ENCODE measurements at regions not wholly inside any gene's neighbourhood (a gene's known extent, or its start where the extent isn't known, plus 50 kb on each side); places are given as distances from the start of the nearest gene placed in this dataset.

GRCh38 chr2:17043173-17043572 is 377.5 kb upstream of the CYRIA start:
- H3K9ac ChIP-seq, result no peak overlapping the region
- H2AFZ ChIP-seq (ENCODE audit: low read depth), result no peak overlapping the region
- no peak overlapping the region for H3K4me2 ChIP-seq
- POLR2A ChIA-PET, result no interaction called here
- TF ChIP-seq NFIC (IDR thresholded peaks at IDR 0.05; ENCODE audit: borderline replicate concordance), result no peak
- no peak for TF ChIP-seq EP300 (IDR thresholded peaks at IDR 0.05; ENCODE audit: borderline replicate concordance in 1 of 2, low read depth in 1 of 2, low read length in 1 of 2)
- TF ChIP-seq EZH2phosphoT487 (IDR thresholded peaks at IDR 0.05; ENCODE audit: borderline replicate concordance, low read depth), result no peak
- no peak for TF ChIP-seq SMC3 (IDR thresholded peaks at IDR 0.05; ENCODE audit: low read depth, low read length)
- TF ChIP-seq GABPA (IDR thresholded peaks at IDR 0.05; ENCODE audit: low read depth), result no peak
- TF ChIP-seq TEAD4 (IDR thresholded peaks at IDR 0.05; ENCODE audit: borderline replicate concordance, insufficient read depth), result no peak
- no peak for TF ChIP-seq NRF1 (IDR thresholded peaks at IDR 0.05; ENCODE audit: low read depth, low read length)
- H3F3A ChIP-seq (replicated peaks; ENCODE audit: insufficient read depth), result no peaks in the 10 kb centered on the region
- no peak for DNase-seq
- no peak overlapping the region for H3K27ac ChIP-seq (ENCODE audit: low read depth in 2 of 2, low read length in 1 of 2)
- H3K9me3 ChIP-seq, result no peaks in the 10 kb centered on the region
- no peaks in the 10 kb centered on the region for H3K36me3 ChIP-seq (replicated peaks in 1 of 2; ENCODE audit: control insufficient read depth in 1 of 2, insufficient read depth in 2 of 2, low read length in 1 of 2)
- 15% methylated on average over 1 of the region's 1 CpG for WGBS (ENCODE audit: low lambda C conversion rate)
- CTCF ChIA-PET, result interaction anchor here (1.1 to 2.1 kb wide), 3 partner anchors 9 to 270 kb away, joined by 3 to 6 read pairs (median 3); no protein-coding TSS in a partner anchor
- H3K79me2 ChIP-seq (ENCODE audit: insufficient read depth), result no peaks in the 10 kb centered on the region
- H3K4me1 ChIP-seq (ENCODE audit: control insufficient read depth in 1 of 2, insufficient read depth in 2 of 2, low read depth in 1 of 2, low read length in 1 of 2), result no peaks in the 10 kb centered on the region
- H3K9me2 ChIP-seq, result no peaks in the 10 kb centered on the region
- no peaks in the 10 kb centered on the region for H4K20me1 ChIP-seq (ENCODE audit: insufficient read depth)
- H3K27me3 ChIP-seq (ENCODE audit: insufficient read depth), result no peaks in the 10 kb centered on the region
- H3K4me3 ChIP-seq (ENCODE audit: low read depth in 2 of 2, low read length in 1 of 2), result no peak overlapping the region

- Histone ChIP-seq H3K9me2 (no peaks in the 10 kb centered on the region), H2AFZ (ENCODE audit: low read depth) (no peak overlapping the region; the same call in 1 of the 2 replicates), H3K9ac (no peak overlapping the region), H3F3A (replicated peaks; ENCODE audit: insufficient read depth) (no peaks in the 10 kb centered on the region), H4K20me1 (ENCODE audit: insufficient read depth) (no peaks in the 10 kb centered on the region), H3K4me2 (no peak overlapping the region), H3K36me3 (replicated peaks in 1 of 2; ENCODE audit: control insufficient read depth in 1 of 2, insufficient read depth in 2 of 2, low read length in 1 of 2) (no peaks in the 10 kb centered on the region), H3K27ac (ENCODE audit: low read depth in 2 of 2, low read length in 1 of 2) (no peak overlapping the region), H3K79me2 (ENCODE audit: insufficient read depth) (no peaks in the 10 kb centered on the region), H3K9me3 (no peaks in the 10 kb centered on the region), H3K4me3 (ENCODE audit: low read depth in 2 of 2, low read length in 1 of 2) (no peak overlapping the region), H3K4me1 (ENCODE audit: control insufficient read depth in 1 of 2, insufficient read depth in 2 of 2, low read depth in 1 of 2, low read length in 1 of 2) (no peaks in the 10 kb centered on the region), H3K27me3 (ENCODE audit: insufficient read depth) (no peaks in the 10 kb centered on the region)
- TF ChIP-seq TAF1 (IDR thresholded peaks at IDR 0.05; ENCODE audit: borderline replicate concordance, low read depth, low read length) (no peak), RFX5 (IDR thresholded peaks at IDR 0.05; ENCODE audit: low read length) (no peak), MXI1 (IDR thresholded peaks at IDR 0.05; ENCODE audit: low read depth, low read length) (no peak), RCOR1 (IDR thresholded peaks at IDR 0.05; ENCODE audit: low read length) (no peak), MEF2A (IDR thresholded peaks at IDR 0.05; ENCODE audit: borderline replicate concordance, low read depth) (no peak), MAX (IDR thresholded peaks at IDR 0.05; ENCODE audit: low read depth) (no peak), RAD21 (IDR thresholded peaks at IDR 0.05; ENCODE audit: low read length) (no peak), USF1 (IDR thresholded peaks at IDR 0.05; ENCODE audit: borderline replicate concordance, low read depth) (no peak), REST (IDR thresholded peaks at IDR 0.05; ENCODE audit: low read depth, low read length) (no peak), EZH2phosphoT487 (IDR thresholded peaks at IDR 0.05; ENCODE audit: borderline replicate concordance, low read depth) (no peak), EP300 (IDR thresholded peaks at IDR 0.05; ENCODE audit: borderline replicate concordance in 1 of 2, low read depth in 1 of 2, low read length in 1 of 2) (no peak), PBX3 (IDR thresholded peaks at IDR 0.05) (no peak), ZBTB33 (IDR thresholded peaks at IDR 0.05; ENCODE audit: borderline replicate concordance, low read depth) (no peak), GABPA (IDR thresholded peaks at IDR 0.05; ENCODE audit: low read depth) (no peak), RXRA (IDR thresholded peaks at IDR 0.05; ENCODE audit: borderline replicate concordance, low read depth) (no peak), CHD2 (IDR thresholded peaks at IDR 0.05; ENCODE audit: low read length, partially characterized antibody) (no peak), SIN3A (IDR thresholded peaks at IDR 0.05; ENCODE audit: borderline replicate concordance, low read depth, low read length) (no peak)
- CTCF ChIA-PET, result interaction anchor here (0.7 to 1.1 kb wide), 2 partner anchors 45 to 111 kb away, joined by 3 read pairs; no protein-coding TSS in a partner anchor
- POLR2A ChIA-PET, result no interaction called here
- DNase-seq, result no peak
- WGBS (ENCODE audit: low lambda C conversion rate), result 36% methylated on average over 5 of the region's 5 CpGs
These were observed 370.7 kb upstream of the CYRIA start for GRCh38 chr2:17036361-17036760.
